ENCODE measurements at regions not wholly inside any gene's neighbourhood (a gene's known extent, or its start where the extent isn't known, plus 50 kb on each side); places are given as distances from the start of the nearest gene placed in this dataset.

- Mint-ChIP-seq H3K4me1 (no peaks in the 10 kb centered on the region), H3K9me3 (peaks cover 8% of the 10 kb centered on the region), H3K36me3 (ENCODE audit: low read depth) (no peaks in the 10 kb centered on the region), H3K4me3 (no peak overlapping the region), H3K27me3 (no peaks in the 10 kb centered on the region), H3K27ac (no peak overlapping the region)
- ChIA-PET POLR2A (no interaction called here), CTCF (no interaction called here)
- TF ChIP-seq CTCF (IDR thresholded peaks at IDR 0.05), result no peak
- no peak for ATAC-seq (ENCODE audit: low read depth)
- intact Hi-C loops (cut with micrococcal nuclease), result no loop called here
- DNase-seq, result no peak
These were observed 1117.1 kb upstream of the PCDH9 start for GRCh38 chr13:68347220-68347619.

- Mint-ChIP-seq H3K4me1 (no peaks in the 10 kb centered on the region), H3K4me3 (no peak overlapping the region), H3K27ac (no peak overlapping the region), H3K9me3 (peaks cover 7% of the 10 kb centered on the region), H3K27me3 (no peaks in the 10 kb centered on the region), H3K36me3 (ENCODE audit: low read depth) (no peaks in the 10 kb centered on the region)
- ATAC-seq (ENCODE audit: low read depth) (no peak), DNase-seq (no peak)
- intact Hi-C loops (cut with micrococcal nuclease), result no loop called here
- ChIA-PET CTCF (no interaction called here), POLR2A (no interaction called here)
- TF ChIP-seq CTCF (IDR thresholded peaks at IDR 0.05), result no peak
These were observed 1115.9 kb upstream of the PCDH9 start for GRCh38 chr13:68345963-68346531.

- no peak for ATAC-seq (ENCODE audit: low read depth)
These were observed 1093.0 kb upstream of the PCDH9 start for GRCh38 chr13:68323124-68323523.

GRCh38 chr13:68319384-68319783 is 1089.2 kb upstream of the PCDH9 start:
- POLR2A ChIA-PET, result no interaction called here
- Mint-ChIP-seq H3K36me3 (ENCODE audit: low read depth) (no peaks in the 10 kb centered on the region), H3K4me1 (no peaks in the 10 kb centered on the region), H3K9me3 (peaks cover 12% of the 10 kb centered on the region), H3K27ac (no peak overlapping the region), H3K27me3 (no peaks in the 10 kb centered on the region), H3K4me3 (no peak overlapping the region)
- CTCF ChIA-PET, result no interaction called here
- ATAC-seq (ENCODE audit: low read depth) (no peak), DNase-seq (no peak)
- no peak for TF ChIP-seq CTCF (IDR thresholded peaks at IDR 0.05)
- intact Hi-C loops (cut with micrococcal nuclease), result no loop called here

More at GRCh38 chr13:68323124-68323523, 1093.0 kb upstream of the PCDH9 start:
- ChIA-PET CTCF (no interaction called here), POLR2A (no interaction called here)
- Mint-ChIP-seq H3K27me3 (no peaks in the 10 kb centered on the region), H3K4me1 (no peaks in the 10 kb centered on the region), H3K9me3 (peaks cover 9% of the 10 kb centered on the region), H3K36me3 (ENCODE audit: low read depth) (no peaks in the 10 kb centered on the region), H3K27ac (no peak overlapping the region), H3K4me3 (no peak overlapping the region)
- no peak for DNase-seq
- no peak for TF ChIP-seq CTCF (IDR thresholded peaks at IDR 0.05)
- intact Hi-C loops (cut with micrococcal nuclease), result no loop called here

GRCh38 chr13:68304286-68304893 is 1074.3 kb upstream of the PCDH9 start:
- POLR2A ChIA-PET, result no interaction called here

More at GRCh38 chr13:68304286-68304893, 1074.3 kb upstream of the PCDH9 start:
- Mint-ChIP-seq H3K4me1 (no peaks in the 10 kb centered on the region), H3K4me3 (no peak overlapping the region), H3K27me3 (no peaks in the 10 kb centered on the region), H3K9me3 (no peaks in the 10 kb centered on the region), H3K36me3 (ENCODE audit: low read depth) (no peaks in the 10 kb centered on the region), H3K27ac (no peak overlapping the region)
- DNase-seq (no peak), ATAC-seq (ENCODE audit: low read depth) (no peak)
- TF ChIP-seq CTCF (IDR thresholded peaks at IDR 0.05), result no peak
- intact Hi-C loops (cut with micrococcal nuclease), result loop anchor here (1.0 to 2.0 kb wide), 3 partner anchors 623 to 1220 kb away; no protein-coding TSS in a partner anchor
- CTCF ChIA-PET, result interaction anchor here (0.6 to 2.0 kb wide), 2 partner anchors 620 to 623 kb away, joined by 3 to 5 read pairs; no protein-coding TSS in a partner anchor

All from activated B cell treated with CpG ODN at 0.5 μM for 24 hours (primary cell).